GM19372 (cell line): ENCODE measurements at regions not wholly inside any gene's neighbourhood (a gene's known extent, or its start where the extent isn't known, plus 50 kb on each side); places are given as distances from the start of the nearest gene placed in this dataset.
A peak's percentile ranks its signal among the peaks of the same experiment; 100 is the strongest.
"Not testable (repeated sequence)": the region's sequence is repeated elsewhere in the genome, so short reads cannot be mapped to it uniquely, and the experiment has no call there.

Source experiments
- ATAC-seq: cut with Tn5 transposase; IDR thresholded peaks from one replicate; pipeline ENCODE4 v1.9.1; 2021; ENCODE audit warnings: mild to moderate bottlenecking, low read depth, moderate library complexity; ENCODE audit not compliant: unreplicated experiment

GRCh38 chr1:79738101-79738500 is 731.6 kb upstream of the ADGRL4 start:
- ATAC-seq = no peak

- no peak for ATAC-seq
Observed at GRCh38 chr1:79737193-79737592, 730.7 kb upstream of the ADGRL4 start.

DNA sequence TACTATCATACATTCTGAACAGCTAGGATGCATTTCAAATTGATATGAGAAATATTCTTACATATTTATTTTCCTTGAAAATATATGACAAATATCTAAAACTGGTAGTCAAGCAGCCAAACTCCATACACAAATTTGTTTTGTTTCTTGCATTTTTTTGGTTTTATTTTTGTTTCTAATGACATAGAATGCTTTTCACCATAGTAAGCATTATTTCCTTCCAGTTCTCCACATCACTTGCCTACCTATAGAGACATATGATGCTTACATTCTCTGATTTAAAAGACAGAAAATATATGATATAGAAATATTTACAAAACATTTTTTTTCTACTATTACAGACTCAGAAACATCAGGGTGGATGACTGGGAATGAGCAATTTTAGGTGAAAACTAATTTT is 726.4 kb upstream of the ADGRL4 start:
- no peak for ATAC-seq

GRCh38 chr1:79726911-79727310 is 720.4 kb upstream of the ADGRL4 start:
- no peak for ATAC-seq

GRCh38 chr1:79726321-79726720 is 719.8 kb upstream of the ADGRL4 start:
- ATAC-seq = no peak

DNA sequence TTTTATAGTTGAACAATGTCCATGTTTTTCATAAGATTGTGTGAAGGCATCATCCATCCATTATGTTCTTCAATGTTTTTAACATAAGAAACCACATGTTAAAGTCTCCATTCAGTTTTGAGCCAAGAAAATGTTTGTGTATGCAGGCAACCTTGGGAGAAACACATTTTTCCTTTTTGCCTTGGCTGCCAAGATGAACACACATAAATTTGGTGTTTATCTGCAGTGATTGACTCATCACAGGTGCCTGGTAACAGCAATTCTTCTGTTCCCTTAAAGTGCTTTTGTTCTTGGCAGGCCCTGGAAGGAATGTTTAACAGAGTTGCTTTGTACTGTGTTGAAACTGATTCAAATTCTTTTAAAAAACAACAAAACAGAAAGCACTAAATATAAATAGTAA is 709.9 kb upstream of the ADGRL4 start:
- ATAC-seq = no peak

GRCh38 chr1:79714664-79715063 is 708.1 kb upstream of the ADGRL4 start:
- no peak for ATAC-seq

GRCh38 chr1:79711001-79711431 is 704.5 kb upstream of the ADGRL4 start:
- ATAC-seq = peak; percentile 83

DNA sequence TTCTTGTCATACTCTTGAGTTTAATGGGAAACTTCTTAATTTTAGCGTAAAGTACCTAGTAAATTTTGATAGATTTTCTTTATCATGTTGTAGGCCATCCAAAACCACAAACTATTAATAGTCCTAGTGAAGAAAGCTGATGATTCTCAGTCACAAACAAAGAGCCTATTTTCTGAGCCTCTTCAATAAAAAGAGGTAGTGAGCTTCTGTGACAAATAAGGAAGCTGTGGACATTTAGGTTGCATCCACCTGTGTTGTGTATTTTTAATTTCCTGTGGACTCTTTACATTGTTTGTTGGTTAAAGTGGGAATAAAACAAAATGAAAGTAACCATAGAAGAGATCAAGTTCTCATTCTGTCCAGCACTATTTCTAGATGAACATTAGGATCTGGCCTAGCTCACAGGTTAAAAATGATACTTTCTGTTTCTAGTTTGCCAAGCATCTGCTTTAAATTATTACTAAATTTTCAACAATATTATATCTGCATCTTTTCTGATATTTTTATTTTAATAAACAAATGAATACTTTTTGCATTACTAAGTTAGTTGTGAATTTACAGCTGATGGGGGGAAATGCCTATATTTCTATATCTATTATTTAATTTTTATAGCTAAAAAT is 702.2 kb upstream of the ADGRL4 start:
- no peak for ATAC-seq

DNA sequence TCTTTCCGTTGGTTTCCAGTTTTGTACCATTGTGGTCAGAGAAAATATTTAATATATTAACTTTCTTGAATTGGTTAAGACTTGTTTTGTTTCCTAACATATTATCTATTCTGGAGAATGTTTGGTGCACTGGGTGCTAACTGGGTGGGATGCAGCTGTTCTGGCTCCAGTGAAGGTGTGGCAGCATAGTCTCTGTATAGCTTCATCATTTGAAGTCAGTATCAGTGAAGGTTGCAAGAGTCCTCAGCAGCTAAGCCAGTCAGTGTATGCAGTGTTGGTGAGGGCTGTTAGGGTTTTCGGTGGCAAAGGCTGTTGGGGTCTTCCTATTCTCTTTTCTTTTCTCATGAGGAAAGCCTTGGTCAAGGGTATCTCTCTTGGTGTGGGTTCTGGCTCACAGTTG is 698.7 kb upstream of the ADGRL4 start:
- ATAC-seq = no peak

GRCh38 chr1:79704067-79704466 is 697.5 kb upstream of the ADGRL4 start:
- ATAC-seq = no peak

DNA sequence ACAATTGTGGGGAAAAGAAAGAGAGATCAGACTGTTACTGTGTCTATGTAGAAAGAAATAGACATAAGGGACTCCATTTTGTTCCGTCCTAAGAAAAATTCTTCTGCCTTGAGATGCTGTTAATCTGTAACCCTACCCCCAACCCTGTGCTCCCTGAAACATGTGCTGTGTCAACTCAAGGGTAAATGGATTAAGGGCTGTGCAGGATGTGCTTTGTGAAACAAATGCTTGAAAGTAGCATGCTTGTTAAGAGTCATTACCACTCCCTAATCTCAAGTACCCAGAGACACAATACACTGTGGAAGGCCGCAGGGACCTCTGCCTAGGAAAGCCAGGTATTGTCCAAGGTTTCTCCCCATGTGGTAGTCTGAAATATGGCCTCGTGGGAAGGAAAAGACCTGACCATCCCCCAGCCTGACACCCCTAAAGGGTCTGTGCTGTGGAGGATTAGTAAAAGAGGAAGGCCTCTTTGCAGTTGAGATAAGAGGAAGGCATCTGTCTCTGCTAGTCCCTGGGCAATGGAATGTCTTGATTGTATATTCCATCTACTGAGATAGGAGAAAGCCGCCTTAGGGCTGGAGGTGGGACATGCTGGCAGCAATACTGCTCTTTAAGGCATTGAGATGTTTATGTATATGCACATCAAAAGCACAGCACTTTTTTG is 695.9 kb upstream of the ADGRL4 start:
- not testable (repeated sequence) for ATAC-seq

GRCh38 chr1:79695138-79695537 is 688.6 kb upstream of the ADGRL4 start:
- ATAC-seq = peak; percentile 76

GRCh38 chr1:79694241-79694640 is 687.7 kb upstream of the ADGRL4 start:
- ATAC-seq = peak; percentile 53

DNA sequence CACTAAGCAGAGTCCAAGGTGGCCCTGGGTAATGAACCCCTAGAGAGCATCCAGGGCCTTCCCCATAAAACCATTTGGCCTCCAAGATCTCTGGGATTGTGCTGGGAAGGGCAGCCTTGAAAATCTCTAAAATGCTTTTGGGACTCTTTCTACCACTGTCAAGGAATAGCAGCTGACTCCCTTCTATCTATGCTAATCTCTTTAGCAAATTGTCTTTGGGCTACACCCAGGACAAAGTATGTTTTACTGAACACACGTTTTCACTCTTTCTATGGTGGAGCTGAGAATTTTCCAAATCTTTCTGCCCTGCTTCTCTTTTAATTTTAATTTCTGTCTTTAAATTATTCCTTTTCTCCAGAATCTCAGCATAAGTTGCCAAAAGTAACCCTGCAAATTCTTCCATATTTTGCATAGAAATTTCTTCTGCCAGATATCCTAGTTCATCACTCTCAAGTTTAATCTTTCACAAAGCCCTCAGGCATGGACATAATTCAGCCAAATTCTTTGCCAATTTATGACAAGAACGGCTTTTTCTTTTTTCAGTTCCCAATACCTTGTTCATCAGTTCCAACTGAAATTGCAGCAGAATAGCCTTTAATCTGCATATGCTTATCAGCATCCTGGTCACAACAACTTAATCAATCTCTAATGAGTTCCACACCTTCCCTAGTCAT is 687.0 kb upstream of the ADGRL4 start:
- ATAC-seq = no peak

DNA sequence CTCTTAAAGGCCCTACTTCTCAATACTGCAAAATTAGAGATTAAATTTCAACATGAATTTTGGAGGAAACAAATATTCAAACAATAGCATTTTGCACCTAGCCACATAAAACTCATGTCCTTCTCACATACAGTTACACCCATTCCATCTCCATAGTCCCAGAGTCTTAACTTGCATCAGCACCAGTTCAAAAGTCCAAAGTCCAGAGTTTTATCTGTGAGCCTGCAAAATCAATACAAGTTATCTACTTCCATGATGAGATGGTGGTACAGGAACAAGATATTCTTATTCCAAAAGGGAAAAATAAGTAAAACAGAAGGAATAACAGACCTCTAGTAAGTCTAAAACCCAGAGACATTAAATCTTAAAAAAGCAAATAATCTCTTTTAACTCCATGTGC is 686.0 kb upstream of the ADGRL4 start:
- ATAC-seq = no peak

GRCh38 chr1:79688932-79689331 is 682.4 kb upstream of the ADGRL4 start:
- no peak for ATAC-seq

DNA sequence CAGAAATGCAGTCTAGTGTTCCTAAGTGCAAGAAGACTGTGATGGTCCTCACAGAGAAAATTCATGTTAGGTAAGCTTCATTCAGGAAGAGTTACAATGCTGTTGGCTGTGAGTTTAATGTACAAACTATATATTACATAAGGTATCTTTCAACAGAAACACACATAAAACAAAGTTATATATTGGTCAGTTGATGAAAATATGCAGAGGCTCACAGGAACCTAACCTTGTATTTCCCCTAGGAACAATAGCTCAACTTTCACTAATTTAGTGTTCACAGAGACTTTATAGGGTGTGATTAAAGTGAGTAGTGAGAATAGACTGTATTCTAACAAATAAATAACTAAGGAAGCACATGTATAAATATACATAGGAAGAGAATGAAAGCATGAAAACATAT is 676.9 kb upstream of the ADGRL4 start:
- ATAC-seq = no peak

GRCh38 chr1:79682478-79682877 is 675.9 kb upstream of the ADGRL4 start:
- no peak for ATAC-seq

- no peak for ATAC-seq
Observed at GRCh38 chr1:79681382-79681781, 674.9 kb upstream of the ADGRL4 start.

DNA sequence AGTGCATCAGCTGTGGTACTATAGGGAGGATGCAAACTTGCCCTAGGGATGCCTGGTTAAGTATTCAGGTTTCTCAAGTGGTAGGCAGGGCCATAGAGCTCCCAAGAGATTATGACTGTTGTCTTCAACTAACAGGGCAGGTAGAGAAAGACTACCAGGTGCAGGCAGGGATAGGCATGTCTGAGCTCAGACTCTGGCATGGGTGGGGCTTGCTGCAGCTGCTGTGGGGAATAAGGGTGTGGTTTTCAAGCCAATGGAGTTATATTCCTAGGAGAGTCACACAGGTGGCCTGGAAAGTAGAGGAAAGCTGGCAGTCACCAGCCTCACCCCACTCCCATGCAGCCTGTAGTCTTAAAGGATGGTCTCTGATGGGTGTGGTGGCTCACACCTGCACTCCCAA is 673.4 kb upstream of the ADGRL4 start:
- ATAC-seq = no peak
